ENCODE measurements at regions not wholly inside any gene's neighbourhood (a gene's known extent, or its start where the extent isn't known, plus 50 kb on each side); places are given as distances from the start of the nearest gene placed in this dataset.

GRCh38 chr22:49439373-49439772 is 388.3 kb downstream of the BRD1 start:
- DNase-seq (ENCODE audit: low read depth, low spot score) = no peak

GRCh38 chr22:49437956-49438355 is 389.7 kb downstream of the BRD1 start:
- no peak for DNase-seq (ENCODE audit: low read depth, low spot score)

GRCh38 chr22:49437356-49437755 is 390.3 kb downstream of the BRD1 start:
- DNase-seq (ENCODE audit: low read depth, low spot score) = no peak

- DNase-seq (ENCODE audit: low read depth, low spot score) = no peak
Measured at GRCh38 chr22:49436056-49436455, 391.6 kb downstream of the BRD1 start.

GRCh38 chr22:49435596-49435995 is 392.1 kb downstream of the BRD1 start:
- DNase-seq (ENCODE audit: low read depth, low spot score) = no peak

- DNase-seq (ENCODE audit: low read depth, low spot score) = no peak
Measured at GRCh38 chr22:49433717-49434611, 393.7 kb downstream of the BRD1 start.

GRCh38 chr22:49432897-49433443 is 394.7 kb downstream of the BRD1 start:
- no peak for DNase-seq (ENCODE audit: low read depth, low spot score)

GRCh38 chr22:49432211-49432896 is 395.3 kb downstream of the BRD1 start:
- DNase-seq (ENCODE audit: low read depth, low spot score) = no peak

GRCh38 chr22:49431551-49431950 is 396.1 kb downstream of the BRD1 start:
- DNase-seq (ENCODE audit: low read depth, low spot score) = no peak

- DNase-seq (ENCODE audit: low read depth, low spot score) = no peak
Measured at GRCh38 chr22:49429066-49429465, 398.6 kb downstream of the BRD1 start.

GRCh38 chr22:49427941-49428340 is 399.7 kb downstream of the BRD1 start:
- DNase-seq (ENCODE audit: low read depth, low spot score) = no peak

- no peak for DNase-seq (ENCODE audit: low read depth, low spot score)
Measured at GRCh38 chr22:49427341-49427740, 400.3 kb downstream of the BRD1 start.

- no peak for DNase-seq (ENCODE audit: low read depth, low spot score)
Measured at GRCh38 chr22:49426618-49427266, 400.9 kb downstream of the BRD1 start.

- DNase-seq (ENCODE audit: low read depth, low spot score) = no peak
Measured at GRCh38 chr22:49426098-49426497, 401.6 kb downstream of the BRD1 start.

- DNase-seq (ENCODE audit: low read depth, low spot score) = no peak
Measured at GRCh38 chr22:49425356-49425755, 402.3 kb downstream of the BRD1 start.

- no peak for DNase-seq (ENCODE audit: low read depth, low spot score)
Measured at GRCh38 chr22:49424893-49425270, 402.8 kb downstream of the BRD1 start.

GRCh38 chr22:49423125-49423650 is 404.5 kb downstream of the BRD1 start:
- DNase-seq (ENCODE audit: low read depth, low spot score) = no peak

GRCh38 chr22:49422701-49423100 is 405.0 kb downstream of the BRD1 start:
- DNase-seq (ENCODE audit: low read depth, low spot score) = no peak

- DNase-seq (ENCODE audit: low read depth, low spot score) = no peak
Measured at GRCh38 chr22:49420651-49421050, 407.0 kb downstream of the BRD1 start.

GRCh38 chr22:49419661-49420060 is 408.0 kb downstream of the BRD1 start:
- DNase-seq (ENCODE audit: low read depth, low spot score) = no peak

GRCh38 chr22:49418943-49419342 is 408.7 kb downstream of the BRD1 start:
- no peak for DNase-seq (ENCODE audit: low read depth, low spot score)

- no peak for DNase-seq (ENCODE audit: low read depth, low spot score)
Measured at GRCh38 chr22:49418341-49418894, 409.3 kb downstream of the BRD1 start.
